22Rv1 (cell line): ENCODE measurements at regions not wholly inside any gene's neighbourhood (a gene's known extent, or its start where the extent isn't known, plus 50 kb on each side); places are given as distances from the start of the nearest gene placed in this dataset.

Experiments
- ZFX ChIP-seq: fragments of 450-650 bp; IDR thresholded peaks from 2 replicates; pipeline ENCODE4 v1.6.1; 2017; ENCODE audit warnings: antibody characterized with exemption, borderline replicate concordance
- TF ChIP-seq, protein P1 (sequence below): fragments of 450-650 bp; IDR thresholded peaks from 2 replicates; pipeline ENCODE4 v1.5.1; 2017; ENCODE audit warnings: mild to moderate bottlenecking

GRCh38 chr14:100384819-100385813 is 62.0 kb downstream of the SLC25A47 start:
- no peak for TF ChIP-seq ZFX
- TF ChIP-seq, protein P1, sequence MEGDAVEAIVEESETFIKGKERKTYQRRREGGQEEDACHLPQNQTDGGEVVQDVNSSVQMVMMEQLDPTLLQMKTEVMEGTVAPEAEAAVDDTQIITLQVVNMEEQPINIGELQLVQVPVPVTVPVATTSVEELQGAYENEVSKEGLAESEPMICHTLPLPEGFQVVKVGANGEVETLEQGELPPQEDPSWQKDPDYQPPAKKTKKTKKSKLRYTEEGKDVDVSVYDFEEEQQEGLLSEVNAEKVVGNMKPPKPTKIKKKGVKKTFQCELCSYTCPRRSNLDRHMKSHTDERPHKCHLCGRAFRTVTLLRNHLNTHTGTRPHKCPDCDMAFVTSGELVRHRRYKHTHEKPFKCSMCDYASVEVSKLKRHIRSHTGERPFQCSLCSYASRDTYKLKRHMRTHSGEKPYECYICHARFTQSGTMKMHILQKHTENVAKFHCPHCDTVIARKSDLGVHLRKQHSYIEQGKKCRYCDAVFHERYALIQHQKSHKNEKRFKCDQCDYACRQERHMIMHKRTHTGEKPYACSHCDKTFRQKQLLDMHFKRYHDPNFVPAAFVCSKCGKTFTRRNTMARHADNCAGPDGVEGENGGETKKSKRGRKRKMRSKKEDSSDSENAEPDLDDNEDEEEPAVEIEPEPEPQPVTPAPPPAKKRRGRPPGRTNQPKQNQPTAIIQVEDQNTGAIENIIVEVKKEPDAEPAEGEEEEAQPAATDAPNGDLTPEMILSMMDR: peak; percentile 61
